ENCODE measurements at regions not wholly inside any gene's neighbourhood (a gene's known extent, or its start where the extent isn't known, plus 50 kb on each side); places are given as distances from the start of the nearest gene placed in this dataset.

GRCh38 chr14:104291123-104292000 lies 153.0 kb downstream of the KIF26A start:
- DNase-seq (ENCODE audit: low read depth in 2 of 2), result no peak

DNA sequence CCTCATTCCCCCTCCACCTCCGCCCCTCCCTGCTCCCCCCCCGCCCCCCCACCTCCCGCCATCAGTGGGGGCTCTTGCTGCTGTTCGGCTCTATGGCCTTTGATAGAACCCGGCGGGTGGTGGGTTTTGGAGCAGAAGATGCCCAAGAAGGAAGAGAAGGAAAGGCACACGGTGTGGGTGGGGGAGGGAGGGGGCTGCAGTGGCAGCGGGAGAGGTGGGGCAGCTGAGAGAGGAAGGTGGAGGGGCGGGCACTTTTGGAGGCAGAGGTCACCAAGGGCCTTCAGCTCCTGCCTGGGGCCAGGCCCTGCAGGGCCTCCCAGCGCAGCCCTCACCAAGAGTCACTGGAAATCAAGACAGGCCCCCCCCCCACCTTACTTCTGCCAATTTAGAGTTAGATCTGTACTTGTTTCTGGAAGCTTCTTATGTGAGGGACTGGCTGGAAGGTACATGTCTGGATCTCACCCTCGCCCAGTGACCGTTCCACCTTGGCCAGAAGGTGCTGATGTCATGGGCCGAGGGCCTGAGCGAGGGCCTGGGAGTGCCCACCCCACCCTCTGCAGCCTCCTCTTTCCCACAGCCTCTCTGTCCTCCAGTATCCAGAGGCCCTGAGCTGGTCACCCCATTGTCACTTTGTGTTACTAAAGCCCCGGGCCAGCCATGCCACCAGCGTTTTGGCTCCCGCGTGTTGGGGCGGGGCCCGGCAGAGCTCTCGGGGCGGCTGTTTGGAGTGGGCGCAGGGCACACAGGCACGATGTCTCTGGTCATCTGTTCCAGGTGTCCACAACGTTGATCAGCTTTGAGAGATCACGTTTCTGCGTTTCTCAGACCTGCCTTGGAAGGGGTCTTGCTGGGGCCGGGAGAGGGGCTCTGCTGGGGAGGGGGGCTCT lies 153.9 kb downstream of the KIF26A start:
- DNase-seq (ENCODE audit: low read depth in 2 of 2), result no peak

DNA sequence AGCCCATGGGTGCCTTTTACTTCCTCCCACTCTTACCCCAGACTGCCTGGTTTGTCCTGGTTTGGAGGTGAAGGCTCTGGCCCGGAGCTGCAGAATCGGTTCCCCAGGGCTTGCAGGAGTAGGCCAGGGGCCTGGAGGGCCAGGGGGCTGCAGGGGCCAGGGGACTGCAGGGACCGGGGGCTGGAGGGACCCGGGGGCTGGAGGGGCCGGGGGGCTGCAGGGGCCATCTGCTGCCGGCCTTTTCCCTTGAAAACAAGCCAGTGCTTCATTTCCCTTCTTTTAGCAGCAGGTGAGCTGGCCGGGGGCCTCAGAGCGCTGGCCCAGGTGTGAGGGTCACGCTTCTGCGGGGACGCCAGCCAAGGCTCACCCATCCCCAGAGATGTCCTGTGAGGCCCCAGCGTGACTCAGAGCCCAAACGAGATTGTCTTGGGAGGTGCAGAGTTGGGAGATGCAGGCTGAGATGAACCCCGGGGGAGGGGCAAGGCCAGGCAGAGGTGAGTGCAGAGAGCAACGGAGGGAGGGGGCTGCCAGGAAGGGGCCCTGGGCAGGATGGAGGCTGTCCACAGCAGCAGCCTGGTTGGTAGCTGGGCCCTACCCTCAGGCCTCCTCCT lies 154.9 kb downstream of the KIF26A start:
- no peak for DNase-seq (ENCODE audit: low read depth in 2 of 2)

DNA sequence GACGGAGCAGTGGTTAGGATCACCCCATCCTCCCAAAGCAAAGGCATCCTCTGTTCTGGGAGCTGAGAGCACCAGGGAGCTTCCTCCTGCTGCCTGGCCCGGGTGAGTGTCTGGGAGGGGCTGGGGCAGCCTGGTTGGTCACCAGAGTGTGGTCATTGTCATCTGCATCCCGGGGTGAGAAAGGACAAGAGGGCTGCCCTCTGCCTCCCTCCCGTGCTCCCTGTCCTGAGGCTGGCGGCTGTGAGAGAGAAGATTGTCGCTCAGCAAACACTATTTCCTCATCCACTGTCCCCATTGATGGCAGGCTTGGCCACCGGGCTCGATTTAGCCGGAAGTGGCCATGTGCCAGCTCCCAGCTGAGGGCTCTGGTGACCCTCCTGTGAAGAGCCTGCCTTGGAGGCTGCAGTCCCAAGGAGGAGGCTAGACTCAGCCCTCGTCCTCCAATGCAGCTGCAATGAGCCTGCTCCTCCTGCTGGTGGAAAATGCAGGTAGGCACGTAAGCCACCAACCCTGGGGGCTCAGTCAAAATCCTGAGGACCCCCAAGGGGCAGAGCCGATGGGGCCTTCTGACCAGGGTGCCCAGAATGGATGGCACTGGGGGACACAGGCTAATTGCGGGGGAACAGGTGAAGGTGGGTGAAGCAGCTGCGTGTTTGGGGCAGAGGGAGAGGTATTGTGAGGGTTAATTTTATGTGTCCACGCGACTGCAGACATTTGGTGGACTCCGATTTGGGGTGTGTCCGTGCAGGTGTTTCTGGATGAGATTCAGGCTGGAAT lies 155.7 kb downstream of the KIF26A start:
- DNase-seq (ENCODE audit: low read depth in 2 of 2), result no peak

DNA sequence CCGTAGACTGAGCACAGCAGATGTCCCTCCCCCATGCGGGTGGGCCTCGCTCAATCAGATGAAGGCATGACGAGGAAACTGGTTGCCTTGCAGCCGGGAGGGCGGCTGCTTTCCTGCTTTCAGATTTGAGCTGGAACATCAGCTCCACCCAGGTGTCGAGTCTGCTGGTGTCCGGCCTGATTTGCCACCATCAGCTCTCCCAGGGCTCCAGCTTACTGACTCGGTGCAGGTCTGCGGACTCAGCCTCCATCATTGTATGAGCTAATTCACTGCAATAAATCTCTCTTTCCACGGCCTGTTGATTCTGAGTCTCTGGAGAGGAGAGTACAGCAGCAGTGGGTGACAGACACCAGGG lies 156.2 kb downstream of the KIF26A start:
- DNase-seq (ENCODE audit: low read depth in 2 of 2), result no peak

GRCh38 chr14:104294983-104295680 lies 156.7 kb downstream of the KIF26A start:
- DNase-seq (ENCODE audit: low read depth in 2 of 2), result no peak

- no peak for DNase-seq (ENCODE audit: low read depth in 2 of 2)
Observed at GRCh38 chr14:104295681-104296387, 157.4 kb downstream of the KIF26A start.

DNA sequence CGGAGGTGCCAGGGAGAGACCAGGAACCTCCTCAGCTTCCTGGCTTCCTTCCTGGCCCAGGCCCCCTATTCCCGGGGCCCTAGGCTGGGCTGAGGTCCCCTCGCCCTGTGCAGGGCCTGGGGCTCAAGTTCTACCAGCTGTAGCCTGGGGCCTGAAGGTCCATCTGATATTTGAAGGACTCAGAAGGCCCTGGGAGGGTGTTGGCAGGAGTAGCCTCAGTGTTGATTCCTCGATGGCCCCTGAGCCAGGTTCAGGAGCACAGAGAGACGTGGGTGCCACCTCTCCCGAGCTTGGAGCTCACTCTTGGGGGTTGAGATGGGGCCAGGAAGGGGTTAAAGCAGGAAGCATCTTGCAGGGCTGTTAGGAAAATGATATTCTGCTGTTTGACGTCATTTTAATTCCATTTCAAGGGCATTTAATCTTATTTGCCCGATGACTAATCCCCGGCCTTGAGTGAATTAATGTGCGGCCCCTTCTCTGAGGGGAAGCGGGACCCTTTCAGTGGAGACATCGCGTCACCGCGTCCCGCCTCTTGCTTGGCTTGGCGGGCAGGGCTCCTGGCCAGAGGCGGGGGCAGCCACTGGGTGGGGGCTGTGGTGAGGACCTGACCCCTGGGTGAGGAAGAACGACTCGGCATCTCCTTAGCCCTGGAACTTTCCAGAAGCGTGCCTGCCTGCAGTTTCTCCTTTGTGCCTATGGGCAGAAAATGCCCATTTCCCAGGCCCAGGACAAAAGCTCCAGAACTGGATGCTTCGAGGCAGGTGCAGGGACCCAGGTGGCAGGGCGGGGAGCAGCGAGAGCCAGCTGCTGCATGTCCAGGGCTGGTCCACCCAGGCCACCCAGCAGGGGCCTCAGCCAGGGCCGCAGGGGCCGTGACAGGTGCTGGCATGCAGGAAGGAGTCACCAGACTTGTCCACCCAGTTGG lies 158.3 kb downstream of the KIF26A start:
- no peak for DNase-seq (ENCODE audit: low read depth in 2 of 2)

DNA sequence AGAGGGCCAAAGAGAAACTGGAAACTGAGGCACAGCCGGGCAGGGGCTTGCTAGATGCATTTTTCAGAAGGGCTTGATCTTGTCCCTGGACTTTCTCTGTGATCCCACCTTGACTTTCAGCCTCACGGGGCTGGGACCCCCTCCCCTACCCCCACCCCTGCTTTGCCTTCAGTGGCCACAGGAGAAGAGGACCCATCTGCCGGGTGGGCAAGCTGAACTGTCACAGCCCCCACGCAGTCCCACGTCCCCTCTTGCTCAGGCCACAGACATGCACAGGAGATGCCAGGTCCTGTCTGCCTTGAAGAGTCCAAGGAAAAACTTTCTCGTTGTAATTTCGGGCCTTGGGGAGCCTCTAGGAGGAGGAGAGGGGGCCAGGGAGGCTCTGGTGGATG lies 158.9 kb downstream of the KIF26A start:
- no peak for DNase-seq (ENCODE audit: low read depth in 2 of 2)

DNA sequence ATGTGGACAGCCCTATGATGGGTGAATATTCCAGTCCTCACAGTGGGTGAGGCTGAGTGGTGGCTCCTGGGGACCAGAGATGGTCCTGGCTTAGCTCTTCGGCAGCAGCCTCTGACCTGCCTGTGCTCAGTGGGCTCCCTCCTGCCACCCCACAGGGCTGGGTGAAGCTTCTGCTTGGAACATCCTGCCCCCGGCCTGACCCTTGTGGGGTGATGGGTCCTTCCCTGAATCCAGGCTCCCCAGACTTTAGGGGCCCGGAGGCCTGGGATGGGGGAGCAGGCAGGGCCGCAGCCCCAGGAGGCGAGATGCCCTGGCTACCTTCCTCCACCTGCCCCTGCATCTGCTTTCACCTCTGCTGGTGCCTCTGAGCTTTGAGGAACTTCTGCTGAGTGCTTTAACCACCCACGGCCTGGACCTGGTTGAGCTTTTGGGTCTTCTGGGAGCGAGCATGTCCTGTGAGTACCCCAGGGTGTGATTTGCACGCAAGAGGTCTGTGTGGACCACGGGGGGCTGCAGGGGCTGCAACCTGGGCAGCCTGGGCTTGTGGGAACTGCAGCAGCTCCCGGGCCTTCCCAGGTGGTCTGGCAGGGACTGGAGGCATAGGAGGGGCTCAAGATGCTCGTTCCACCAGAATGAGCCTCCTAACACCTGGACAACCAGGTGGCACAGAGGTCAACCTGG lies 159.5 kb downstream of the KIF26A start:
- DNase-seq (ENCODE audit: low read depth in 2 of 2), result no peak

- DNase-seq (ENCODE audit: low read depth in 2 of 2), result no peak
Observed at GRCh38 chr14:104298458-104298857, 160.1 kb downstream of the KIF26A start.

- no peak for DNase-seq (ENCODE audit: low read depth in 2 of 2)
Observed at GRCh38 chr14:104299993-104300761, 161.8 kb downstream of the KIF26A start.

- DNase-seq (ENCODE audit: low read depth in 2 of 2), result no peak
Observed at GRCh38 chr14:104301731-104302460, 163.5 kb downstream of the KIF26A start.

DNA sequence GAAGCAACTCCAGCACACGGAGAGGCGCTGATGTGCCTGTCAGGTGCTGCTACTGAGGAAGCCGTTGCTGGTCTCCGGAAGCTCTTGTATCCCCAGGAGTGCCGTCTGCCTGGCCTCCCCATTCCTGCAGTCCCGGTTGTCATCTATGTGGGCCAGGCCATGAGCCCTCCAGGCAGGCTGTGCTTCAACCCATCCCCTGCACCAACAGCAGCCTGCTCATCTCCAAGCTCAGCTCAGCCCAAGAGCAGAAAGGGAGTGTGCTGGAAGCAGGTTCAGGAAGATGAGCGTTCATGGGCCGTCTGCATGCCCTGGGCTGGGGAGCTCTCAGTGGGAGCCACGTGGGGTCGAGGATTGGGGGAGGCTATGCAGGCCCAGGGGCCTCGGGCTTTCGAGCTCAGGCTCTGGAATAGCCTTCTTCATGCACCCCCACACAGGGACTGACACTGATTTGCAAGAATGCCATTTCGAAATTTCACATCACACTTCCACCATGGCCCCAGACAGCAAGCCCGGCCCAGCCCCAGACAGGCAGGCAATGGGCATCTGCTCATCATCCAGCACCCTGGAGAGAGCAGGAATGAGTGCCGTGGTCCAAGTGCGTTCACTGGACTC lies 164.5 kb downstream of the KIF26A start:
- DNase-seq (ENCODE audit: low read depth in 2 of 2), result no peak

DNA sequence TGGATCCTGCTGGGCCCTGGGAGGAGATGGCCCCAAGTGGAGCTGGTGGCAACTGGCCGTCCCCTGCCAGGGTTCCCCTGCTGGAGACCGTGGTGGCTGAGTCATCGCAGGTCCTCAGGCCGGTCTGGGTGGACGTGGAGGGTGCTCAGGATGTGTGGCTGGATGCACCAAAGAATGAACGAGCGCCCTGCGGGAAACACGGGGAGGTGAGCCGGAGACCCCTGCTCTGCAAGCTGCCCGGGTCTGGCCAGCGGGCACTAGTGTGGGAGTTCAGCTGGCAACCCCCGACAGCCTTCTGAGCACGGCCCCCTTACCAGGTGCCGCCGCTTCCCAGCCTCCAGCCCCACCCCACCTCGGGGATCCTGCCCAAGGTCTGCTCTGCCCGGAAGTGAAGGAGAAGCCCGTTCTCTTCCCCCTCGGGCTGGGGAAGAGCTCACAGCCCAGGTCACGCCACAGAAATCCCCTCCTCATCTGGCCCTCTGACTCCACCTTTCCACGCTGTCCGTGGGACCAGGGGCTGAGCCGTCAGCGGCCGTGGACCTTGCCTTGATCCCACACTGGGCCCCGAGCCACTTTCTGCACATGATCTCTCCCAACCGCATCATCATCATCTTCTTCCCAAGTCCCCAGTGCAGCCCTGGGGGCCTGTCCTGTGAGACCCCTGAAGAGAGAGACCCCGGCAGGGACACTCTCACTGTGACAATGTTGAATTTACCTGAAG lies 165.5 kb downstream of the KIF26A start:
- DNase-seq (ENCODE audit: low read depth in 2 of 2), result no peak

Measured in stimulated activated CD4-positive, alpha-beta T cell treated with anti-CD3 and anti-CD28 coated beads, Interleukin-1b, Interleukin-23, amount 100 ng/mL, for 1 hour (primary cell).